ENCODE measurements at regions not wholly inside any gene's neighbourhood (a gene's known extent, or its start where the extent isn't known, plus 50 kb on each side); places are given as distances from the start of the nearest gene placed in this dataset.
"Not testable (repeated sequence)": the region's sequence is repeated elsewhere in the genome, so short reads cannot be mapped to it uniquely, and the experiment has no call there.

GRCh38 chr3:8164145-8164544 is 337.5 kb upstream of the LMCD1 start:
- H3K27ac ChIP-seq (ENCODE audit: low read depth, low read length) = no peak overlapping the region
- 90 to 94% (median 93%) methylated on average over 1 of the region's 1 CpG for WGBS, 3 donors

- H3K27ac ChIP-seq (ENCODE audit: low read depth, low read length) = no peak overlapping the region
- 76 to 83% (median 78%) methylated on average over 2 of the region's 2 CpGs for WGBS, 3 donors
Observed at GRCh38 chr3:8166014-8166413, 335.6 kb upstream of the LMCD1 start.

DNA sequence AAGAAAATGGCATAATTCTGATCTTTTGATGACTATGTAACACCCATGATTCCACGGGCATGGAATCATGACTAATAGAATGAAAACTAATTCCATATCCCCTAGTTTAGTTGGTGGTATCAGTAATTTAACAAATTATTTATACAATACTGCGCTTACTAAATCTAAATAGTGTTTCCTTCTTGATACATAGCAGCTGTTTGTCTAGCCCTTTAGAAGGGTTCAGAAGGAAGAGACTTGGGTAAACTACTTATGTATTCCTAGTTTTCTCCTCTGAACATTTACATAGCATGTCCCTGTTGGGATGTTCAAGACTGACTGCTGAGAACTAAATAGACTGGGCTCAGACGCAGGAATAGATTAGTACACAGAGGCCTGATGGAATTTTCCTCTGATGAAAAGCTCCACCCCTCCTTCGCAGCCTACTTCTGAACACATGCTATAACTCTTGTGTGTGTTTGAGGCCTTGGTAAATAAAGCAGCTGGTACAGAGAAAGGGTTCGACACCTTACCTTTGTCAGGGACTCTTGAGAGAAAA is 330.6 kb upstream of the LMCD1 start:
- no peak overlapping the region for H3K27ac ChIP-seq (ENCODE audit: low read depth, low read length)
- 71 to 88% (median 87%) methylated on average over 5 of the region's 5 CpGs for WGBS, 3 donors

DNA sequence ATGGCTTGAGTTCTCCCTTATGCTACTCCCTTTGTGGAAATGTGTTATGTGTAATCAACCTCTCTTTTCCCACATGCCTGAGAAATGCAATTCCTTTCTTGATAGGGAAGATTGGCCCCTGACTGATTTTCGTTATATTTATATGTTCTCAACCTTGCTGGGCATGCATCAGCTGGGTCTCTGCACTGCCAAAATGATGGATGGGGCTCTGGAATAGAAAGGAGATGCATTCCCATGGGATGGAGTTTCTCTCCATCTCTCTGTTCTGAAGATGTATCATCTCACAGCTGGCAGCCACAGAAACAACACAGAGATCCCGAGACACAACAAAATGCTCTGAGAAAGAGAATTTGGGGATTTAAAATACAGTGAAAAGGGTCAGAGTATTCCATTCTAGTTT is 327.7 kb upstream of the LMCD1 start:
- 50 to 66% (median 58%) methylated on average over 2 of the region's 2 CpGs for WGBS, 3 donors
- no peak overlapping the region for H3K27ac ChIP-seq (ENCODE audit: low read depth, low read length)

GRCh38 chr3:8176759-8177483 is 324.7 kb upstream of the LMCD1 start:
- not testable (repeated sequence) for H3K27ac ChIP-seq (ENCODE audit: low read depth, low read length)
- WGBS, 3 donors = 81 to 82% (median 82%) methylated on average over 10 of the region's 10 CpGs

DNA sequence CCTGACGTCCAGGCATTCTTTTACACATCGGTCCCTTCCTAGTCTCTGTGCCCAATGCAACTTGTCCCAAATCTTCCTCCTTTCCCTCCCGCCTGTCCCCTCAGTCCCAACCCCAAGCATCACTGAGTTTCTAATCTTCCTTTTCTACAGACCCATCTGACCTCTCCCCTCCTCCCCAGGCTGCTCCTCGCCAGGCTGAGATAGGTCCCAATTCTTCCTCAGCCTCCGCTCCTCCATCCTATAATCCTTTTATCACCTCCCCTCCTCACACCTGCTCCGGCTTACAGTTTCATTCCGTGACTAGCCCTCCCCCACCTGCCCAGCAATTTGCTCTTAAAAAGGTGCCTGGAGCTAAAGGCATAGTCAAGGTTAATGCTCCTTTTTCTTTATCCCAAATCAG is 323.1 kb upstream of the LMCD1 start:
- WGBS, 3 donors = 76 to 87% (median 84%) methylated on average over 7 of the region's 7 CpGs
- not testable (repeated sequence) for H3K27ac ChIP-seq (ENCODE audit: low read depth, low read length)

- WGBS, 3 donors = 37 to 76% (median 68%) methylated on average over 1 of the region's 1 CpG
- no peak overlapping the region for H3K27ac ChIP-seq (ENCODE audit: low read depth, low read length)
Observed at GRCh38 chr3:8182904-8183303, 318.7 kb upstream of the LMCD1 start.

DNA sequence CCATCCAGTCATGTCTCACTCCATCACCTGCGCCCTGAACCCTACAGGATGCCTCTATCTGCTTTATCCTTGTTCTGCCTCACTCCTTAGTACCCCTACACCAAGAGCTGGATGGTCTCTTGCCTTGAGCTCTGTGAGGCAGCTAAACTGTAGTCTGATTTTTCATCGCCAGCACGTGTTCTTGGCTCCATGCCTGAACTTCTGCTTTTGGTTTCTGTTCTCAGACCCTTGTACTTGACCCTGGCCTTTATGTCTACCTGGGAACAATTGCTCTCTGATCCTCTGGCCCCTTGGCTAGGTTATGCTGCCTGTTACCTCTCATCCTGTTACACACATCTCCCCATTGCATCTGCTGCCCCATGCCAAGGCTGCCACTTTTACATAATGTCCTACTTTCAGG is 318.0 kb upstream of the LMCD1 start:
- H3K27ac ChIP-seq (ENCODE audit: low read depth, low read length) = no peak overlapping the region
- 50 to 65% (median 55%) methylated on average over 3 of the region's 3 CpGs for WGBS, 3 donors

DNA sequence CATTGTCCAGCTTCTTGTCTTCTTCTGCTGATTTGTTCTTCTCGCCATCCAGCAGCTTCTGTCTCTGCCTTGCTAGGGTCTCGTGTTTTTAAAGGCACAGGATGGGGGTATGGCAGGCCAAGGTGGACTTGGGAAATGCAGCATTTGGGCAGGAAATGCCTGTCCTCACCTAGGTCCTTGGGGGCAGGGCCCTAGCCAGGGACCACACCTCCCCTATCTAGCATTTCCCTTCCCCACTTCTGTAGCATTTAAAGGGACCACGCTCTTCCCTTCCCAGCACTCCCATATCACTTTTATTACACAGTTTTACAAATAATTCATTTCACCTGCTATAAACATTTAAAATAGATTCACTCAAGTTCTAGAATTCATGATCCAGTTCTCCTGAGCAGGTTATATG is 315.4 kb upstream of the LMCD1 start:
- WGBS, 3 donors = 89 to 93% (median 90%) methylated on average over 3 of the region's 3 CpGs
- no peak overlapping the region for H3K27ac ChIP-seq (ENCODE audit: low read depth, low read length)

DNA sequence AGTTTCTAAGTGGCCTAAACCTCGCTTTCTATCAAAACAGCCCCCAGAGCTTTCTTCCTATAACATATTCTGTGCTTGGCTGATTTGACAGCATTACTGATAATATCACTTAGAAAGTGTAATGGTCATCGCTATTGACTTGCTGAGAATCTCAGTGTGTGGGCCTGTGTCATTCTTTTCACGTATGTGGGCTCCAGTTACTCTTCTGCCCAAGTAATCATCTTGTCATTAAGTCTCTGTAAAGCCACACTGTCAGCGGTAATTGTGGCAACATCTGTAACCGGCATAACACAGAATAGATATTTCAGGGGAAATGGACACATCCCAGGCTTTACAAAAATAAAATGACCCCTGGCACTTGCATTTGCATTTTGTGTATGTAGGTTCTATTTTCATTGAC is 313.6 kb upstream of the LMCD1 start:
- no peak overlapping the region for H3K27ac ChIP-seq (ENCODE audit: low read depth, low read length)
- WGBS, 3 donors = 88 to 89% (median 88%) methylated on average over 5 of the region's 5 CpGs

GRCh38 chr3:8189051-8189450 is 312.6 kb upstream of the LMCD1 start:
- 74 to 80% (median 76%) methylated on average over 1 of the region's 1 CpG for WGBS, 3 donors
- H3K27ac ChIP-seq (ENCODE audit: low read depth, low read length) = no peak overlapping the region

GRCh38 chr3:8191406-8191805 is 310.2 kb upstream of the LMCD1 start:
- 74 to 95% (median 85%) methylated on average over 1 of the region's 1 CpG for WGBS, 3 donors
- no peak overlapping the region for H3K27ac ChIP-seq (ENCODE audit: low read depth, low read length)

- 81 to 95% (median 83%) methylated on average over 2 of the region's 2 CpGs for WGBS, 3 donors
- H3K27ac ChIP-seq (ENCODE audit: low read depth, low read length) = no peak overlapping the region
Observed at GRCh38 chr3:8197384-8197783, 304.2 kb upstream of the LMCD1 start.

DNA sequence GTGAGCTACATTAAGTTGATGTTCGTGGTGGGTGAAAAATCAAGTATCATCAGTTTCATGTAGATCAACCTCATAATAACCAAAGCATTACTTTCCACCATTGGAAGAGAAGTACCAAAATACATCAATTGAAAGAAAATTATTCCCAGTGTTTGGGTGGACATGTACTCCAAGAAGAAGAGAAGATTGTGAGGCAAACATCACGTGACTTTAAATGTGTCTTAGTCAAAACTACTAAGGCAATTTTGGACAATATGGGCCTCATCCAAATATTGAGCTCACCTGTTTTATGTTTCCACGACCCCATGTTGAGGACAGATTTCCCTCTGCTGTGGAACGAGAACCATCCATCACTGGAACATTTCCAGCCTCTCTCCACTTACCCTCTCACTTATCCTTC is 303.0 kb upstream of the LMCD1 start:
- H3K27ac ChIP-seq (ENCODE audit: low read depth, low read length) = no peak overlapping the region
- 66 to 77% (median 70%) methylated on average over 4 of the region's 4 CpGs for WGBS, 3 donors

- WGBS, 3 donors = 82 to 85% (median 84%) methylated on average over 3 of the region's 3 CpGs
- no peak overlapping the region for H3K27ac ChIP-seq (ENCODE audit: low read depth, low read length)
Observed at GRCh38 chr3:8200996-8201395, 300.6 kb upstream of the LMCD1 start.

DNA sequence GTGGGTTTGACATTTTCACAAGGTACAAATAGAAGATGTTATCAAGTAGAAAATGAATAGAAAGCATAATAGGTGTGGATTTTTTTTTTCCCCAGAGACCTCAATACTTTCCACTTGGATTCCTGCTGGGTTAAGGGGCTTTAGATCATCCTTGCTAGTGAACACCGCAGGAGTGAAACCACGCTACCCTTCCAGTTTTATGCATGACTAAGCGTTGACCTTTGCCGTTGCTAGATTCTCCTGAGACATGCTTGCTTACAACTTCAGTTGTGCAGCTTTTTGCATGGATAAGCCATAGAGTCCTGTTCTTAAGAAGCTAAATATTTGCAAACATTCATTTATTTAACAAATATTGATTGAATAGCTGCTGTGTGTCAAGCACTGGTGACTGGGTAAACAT is 299.7 kb upstream of the LMCD1 start:
- WGBS, 3 donors = 61 to 73% (median 64%) methylated on average over 4 of the region's 4 CpGs
- H3K27ac ChIP-seq (ENCODE audit: low read depth, low read length) = no peak overlapping the region

DNA sequence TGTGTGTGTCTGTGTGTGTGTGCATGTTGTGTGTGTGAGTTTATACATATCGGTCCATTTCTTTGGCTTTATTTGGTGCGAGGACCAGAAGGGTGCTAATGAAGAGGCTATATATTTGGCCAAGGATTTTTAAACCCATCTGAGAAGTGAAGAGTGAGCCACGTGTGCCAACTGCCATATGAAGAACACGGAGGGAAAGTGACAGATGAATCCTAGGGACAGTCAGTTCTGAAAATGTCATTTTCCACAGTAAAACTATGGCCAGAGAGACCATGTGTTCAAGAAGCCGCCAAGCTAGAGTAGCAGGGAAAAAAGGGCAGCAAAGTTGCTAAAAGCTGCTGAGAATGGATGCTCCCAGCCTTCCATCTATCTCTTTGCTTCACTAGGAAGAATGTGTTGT is 297.3 kb upstream of the LMCD1 start:
- no peak overlapping the region for H3K27ac ChIP-seq (ENCODE audit: low read depth, low read length)
- 74 to 93% (median 74%) methylated on average over 5 of the region's 5 CpGs for WGBS, 3 donors

GRCh38 chr3:8204853-8205650 is 296.6 kb upstream of the LMCD1 start:
- no peak overlapping the region for H3K27ac ChIP-seq (ENCODE audit: low read depth, low read length)
- 77 to 79% (median 77%) methylated on average over 5 of the region's 5 CpGs for WGBS, 3 donors

- no peak overlapping the region for H3K27ac ChIP-seq (ENCODE audit: low read depth, low read length)
- WGBS, 3 donors = 55 to 75% (median 64%) methylated on average over 2 of the region's 2 CpGs
Observed at GRCh38 chr3:8205881-8206280, 295.7 kb upstream of the LMCD1 start.

All from adipose tissue (tissue), 3 donors.